Stimulated activated CD4-positive, alpha-beta T cell treated with anti-CD3 and anti-CD28 coated beads, Interleukin-12 subunit alpha, Interleukin-12 subunit beta, amount 100 ng/mL, for 48 hours (primary cell): ENCODE measurements at regions not wholly inside any gene's neighbourhood (a gene's known extent, or its start where the extent isn't known, plus 50 kb on each side); places are given as distances from the start of the nearest gene placed in this dataset.

Experiments
- DNase-seq, 3 donors: peaks; one replicate each; pipeline ENCODE4 v3.0.0-alpha.2; 2020; ENCODE audit warnings: low read depth in 2 of 3, low spot score in 1 of 3

- DNase-seq, result no peak
Measured at GRCh38 chr11:104830508-104830907, 67.8 kb downstream of the CASP12 start.

- DNase-seq, result no peak
Measured at GRCh38 chr11:104830080-104830479, 68.2 kb downstream of the CASP12 start.

GRCh38 chr11:104826772-104827171, 71.5 kb downstream of the CASP12 start:
- DNase-seq, result no peak

GRCh38 chr11:104823657-104824056, 74.6 kb downstream of the CASP12 start:
- no peak for DNase-seq

GRCh38 chr11:104820431-104820830, 77.8 kb downstream of the CASP12 start:
- DNase-seq, result no peak

- no peak for DNase-seq
Measured at GRCh38 chr11:104819603-104820002, 78.7 kb downstream of the CASP12 start.

- no peak for DNase-seq
Measured at GRCh38 chr11:104819107-104819506, 79.2 kb downstream of the CASP12 start.

- no peak for DNase-seq
Measured at GRCh38 chr11:104817973-104818372, 80.3 kb downstream of the CASP12 start.

- DNase-seq, result no peak
Measured at GRCh38 chr11:104813532-104813931, 84.7 kb downstream of the CASP12 start.

GRCh38 chr11:104812103-104812788, 86.0 kb downstream of the CASP12 start:
- no peak for DNase-seq

GRCh38 chr11:104803776-104804175, 94.5 kb downstream of the CASP12 start:
- no peak for DNase-seq

GRCh38 chr11:104799251-104799650, 99.0 kb downstream of the CASP12 start:
- DNase-seq, result no peak

GRCh38 chr11:104798789-104799188, 99.5 kb downstream of the CASP12 start:
- DNase-seq, result no peak

GRCh38 chr11:104796301-104796700, 102.0 kb downstream of the CASP12 start:
- no peak for DNase-seq

GRCh38 chr11:104795501-104796213, 102.6 kb downstream of the CASP12 start:
- no peak for DNase-seq

- DNase-seq, result no peak
Measured at GRCh38 chr11:104792861-104793260, 105.4 kb downstream of the CASP12 start.

GRCh38 chr11:104791896-104792295, 106.4 kb downstream of the CASP12 start:
- DNase-seq, result no peak

GRCh38 chr11:104784684-104785460, 113.4 kb downstream of the CASP12 start:
- DNase-seq, result no peak

GRCh38 chr11:104783241-104783640, 115.0 kb downstream of the CASP12 start:
- no peak for DNase-seq

GRCh38 chr11:104782377-104782754, 115.9 kb downstream of the CASP12 start:
- DNase-seq, result no peak

- DNase-seq, result no peak
Measured at GRCh38 chr11:104781719-104782376, 116.4 kb downstream of the CASP12 start.

- DNase-seq, result no peak
Measured at GRCh38 chr11:104781037-104781436, 117.2 kb downstream of the CASP12 start.
